GM12878 (cell line): ENCODE measurements at regions not wholly inside any gene's neighbourhood (a gene's known extent, or its start where the extent isn't known, plus 50 kb on each side); places are given as distances from the start of the nearest gene placed in this dataset.

Experiments
- ASH2L ChIP-seq: fragments of 300-600, 200-600 bp; sonication (generic); IDR thresholded peaks from 2 replicates; pipeline ENCODE4 v1.6.1; 2017; ENCODE audit warnings: low read depth, mild to moderate bottlenecking, borderline replicate concordance
- CREB1 ChIP-seq: IDR thresholded peaks from 2 replicates; pipeline ENCODE4 v1.6.1; 2012; ENCODE audit warnings: low read depth, mild to moderate bottlenecking, inconsistent platforms
- CTCF ChIP-seq, 3 experiments: IDR thresholded peaks in 2 of 3; conservative IDR thresholded peaks in 1 of 3; 2 replicates each; pipeline ENCODE4 v1.5.1; 2011; ENCODE audit warnings: low read depth in 3 of 3, low read length in 3 of 3, mild to moderate bottlenecking in 3 of 3, control low read depth in 2 of 3, moderate library complexity in 2 of 3, inconsistent platforms in 1 of 3, mixed read lengths in 1 of 3; ENCODE audit not compliant: control insufficient read depth in 2 of 3, insufficient read depth in 1 of 3; ENCODE audit errors: extremely low read depth in 1 of 3
- E4F1 ChIP-seq: fragments of 450-650 bp; IDR thresholded peaks from 2 replicates; pipeline ENCODE4 v1.6.1; 2018; ENCODE audit warnings: borderline replicate concordance, mild to moderate bottlenecking; ENCODE audit not compliant: partially characterized antibody
- ELK1 ChIP-seq: IDR thresholded peaks from 2 replicates; pipeline ENCODE4 v1.6.1; 2012; ENCODE audit warnings: low read depth, low read length, improper control_type of control experiment
- HCFC1 ChIP-seq: fragments of 150-350 bp; IDR thresholded peaks from 2 replicates; pipeline ENCODE4 v1.6.1; 2014; ENCODE audit warnings: low read length
- TAF1 ChIP-seq: IDR thresholded peaks from 2 replicates; pipeline ENCODE4 v1.6.1; 2011; ENCODE audit warnings: mild to moderate bottlenecking, low read depth, low read length, borderline replicate concordance

- no peak for TF ChIP-seq CTCF (IDR thresholded peaks at IDR 0.05 in 2 of 3, conservative IDR thresholded peaks at IDR 0.05 in 1 of 3; ENCODE audit: control insufficient read depth in 2 of 3, extremely low read depth in 1 of 3, insufficient read depth in 1 of 3, low read depth in 3 of 3, low read length in 3 of 3)
- no peak for TF ChIP-seq ASH2L
- TF ChIP-seq TAF1, result no peak
- TF ChIP-seq HCFC1, result no peak
- TF ChIP-seq CREB1, result no peak
- no peak for TF ChIP-seq E4F1
- TF ChIP-seq ELK1, result no peak
Observed at GRCh38 chr16:75913958-75914357, 187.7 kb upstream of the CPHXL start.
